IMR-90 (cell line): ENCODE measurements at regions not wholly inside any gene's neighbourhood (a gene's known extent, or its start where the extent isn't known, plus 50 kb on each side); places are given as distances from the start of the nearest gene placed in this dataset.

Experiments used
- ATAC-seq: fragments of 200-7000 bp; cut with Tn5 transposase; 2 replicates; pipeline ENCODE4 v1.9.1; 2020; ENCODE audit warnings: low read depth, mild to moderate bottlenecking, moderate library complexity
- BruUV-seq: library from RNA; stranded (reverse); fragments of 400-500 nt; replicated peaks from 2 replicates; lab custom pipeline; 2021; lab: Mats Ljungman, UMichigan
- CTCF ChIA-PET: fragments of 300-600 bp; formaldehyde crosslinking; extraction: SDS; loops from one replicate; lab custom pipeline; 2021; ENCODE audit warnings: antibody characterized with exemption; lab: Yijun Ruan, JAX
- POLR2A ChIA-PET: fragments of 300-600 bp; sonication (Branson Sonifier 250); formaldehyde crosslinking; loops from one replicate; lab custom pipeline; 2022; ENCODE audit warnings: antibody characterized with exemption; ENCODE audit not compliant: unreplicated experiment; lab: Charles Lee
- DNase-seq: peaks from one replicate; pipeline ENCODE4 v3.0.0; 2013
- H2AFZ ChIP-seq: replicated peaks from 2 replicates; pipeline ENCODE3; 2013; ENCODE audit warnings: low read length, mild to moderate bottlenecking; ENCODE audit not compliant: poor library complexity
- H2AK5ac ChIP-seq: 2 replicates; pipeline ENCODE4 v1.6.1; 2013; ENCODE audit warnings: low read depth, low read length, inconsistent platforms
- H2AK9ac ChIP-seq: replicated peaks from 2 replicates; pipeline ENCODE3; 2013; ENCODE audit warnings: mild to moderate bottlenecking, low read depth, low read length, moderate library complexity; ENCODE audit not compliant: poor library complexity
- H2BK120ac ChIP-seq: 2 replicates; pipeline ENCODE4 v1.6.1; 2013; ENCODE audit warnings: low read depth, low read length, inconsistent platforms
- H2BK15ac ChIP-seq: 3 replicates; pipeline ENCODE4 v1.6.1; 2013; ENCODE audit warnings: low read depth, low read length, inconsistent platforms
- H2BK20ac ChIP-seq: 2 replicates; pipeline ENCODE4 v1.6.1; 2013; ENCODE audit warnings: low read depth, mild to moderate bottlenecking, inconsistent platforms, low read length, moderate library complexity
- H2BK5ac ChIP-seq: 2 replicates; pipeline ENCODE4 v1.6.1; 2013; ENCODE audit warnings: mild to moderate bottlenecking, low read depth, low read length, inconsistent platforms; ENCODE audit not compliant: poor library complexity, severe bottlenecking
- H3K14ac ChIP-seq: replicated peaks from 2 replicates; pipeline ENCODE4 v1.6.1; 2013; ENCODE audit warnings: low read depth, low read length, inconsistent platforms
- H3K18ac ChIP-seq: 2 replicates; pipeline ENCODE4 v1.6.1; 2013; ENCODE audit warnings: low read depth, low read length, control low read depth
- H3K23ac ChIP-seq: 2 replicates; pipeline ENCODE4 v1.6.1; 2013; ENCODE audit warnings: low read depth, low read length, inconsistent platforms
- H3K27ac ChIP-seq: 2 replicates; pipeline ENCODE4 v1.5.1; 2013; ENCODE audit warnings: mild to moderate bottlenecking, control low read depth, low read length; ENCODE audit not compliant: insufficient read depth
- H3K27me3 ChIP-seq: 2 replicates; pipeline ENCODE4 v1.6.1; 2013; ENCODE audit warnings: low read length; ENCODE audit not compliant: control insufficient read depth, insufficient read depth
- H3K36me3 ChIP-seq: 2 replicates; pipeline ENCODE4 v1.6.1; 2013; ENCODE audit warnings: low read length, mixed read lengths; ENCODE audit not compliant: control insufficient read depth, insufficient read depth
- H3K4ac ChIP-seq: 2 replicates; pipeline ENCODE4 v1.6.1; 2013; ENCODE audit warnings: low read depth, low read length, inconsistent platforms
- H3K4me1 ChIP-seq: 2 replicates; pipeline ENCODE4 v1.6.1; 2013; ENCODE audit warnings: low read length, mixed read lengths; ENCODE audit not compliant: control insufficient read depth, insufficient read depth
- H3K4me2 ChIP-seq: 2 replicates; pipeline ENCODE4 v1.6.1; 2013; ENCODE audit warnings: low read depth, mild to moderate bottlenecking, control low read depth, low read length, moderate library complexity
- H3K4me3 ChIP-seq: 2 replicates; pipeline ENCODE4 v1.5.1; 2013; ENCODE audit warnings: low read depth, mild to moderate bottlenecking, control low read depth, low read length, moderate library complexity; ENCODE audit not compliant: insufficient read depth
- H3K56ac ChIP-seq: 2 replicates; pipeline ENCODE4 v1.6.1; 2013; ENCODE audit warnings: low read length, inconsistent platforms; ENCODE audit not compliant: insufficient read depth; ENCODE audit errors: extremely low read depth
- H3K79me1 ChIP-seq, 2 experiments: 2 replicates each; pipeline ENCODE4 v1.6.1; 2013; ENCODE audit warnings: low read length in 2 of 2, inconsistent platforms in 1 of 2, low read depth in 1 of 2
- H3K9ac ChIP-seq: 2 replicates; pipeline ENCODE4 v1.6.1; 2013; ENCODE audit warnings: low read depth, low read length, control low read depth
- H3K9me1 ChIP-seq: 2 replicates; pipeline ENCODE4 v1.6.1; 2013; ENCODE audit warnings: low read length, inconsistent platforms; ENCODE audit not compliant: insufficient read depth
- H3K9me3 ChIP-seq: 2 replicates; pipeline ENCODE4 v1.6.1; 2013; ENCODE audit warnings: low read length; ENCODE audit not compliant: control insufficient read depth, insufficient read depth
- H4K20me1 ChIP-seq: 2 replicates; pipeline ENCODE4 v1.6.1; 2013; ENCODE audit warnings: low read length, inconsistent platforms; ENCODE audit not compliant: insufficient read depth
- H4K5ac ChIP-seq: 2 replicates; pipeline ENCODE4 v1.6.1; 2013; ENCODE audit warnings: mild to moderate bottlenecking, low read depth, low read length, control low read depth
- H4K8ac ChIP-seq, 2 experiments: 2 replicates each; pipeline ENCODE4 v1.6.1; 2013; ENCODE audit warnings: low read depth in 2 of 2, low read length in 2 of 2, control low read depth in 1 of 2, inconsistent platforms in 1 of 2
- H4K91ac ChIP-seq: 2 replicates; pipeline ENCODE4 v1.6.1; 2013; ENCODE audit warnings: low read depth, low read length, inconsistent platforms; ENCODE audit not compliant: insufficient read depth
- BHLHE40 ChIP-seq: fragments of 150-350 bp; IDR thresholded peaks from 2 replicates; pipeline ENCODE4 v1.6.1; 2016; ENCODE audit warnings: mild to moderate bottlenecking, low read depth, low read length
- CEBPB ChIP-seq: IDR thresholded peaks from 2 replicates; pipeline ENCODE4 v1.6.1; 2012; ENCODE audit warnings: low read depth, low read length, improper control_type of control experiment
- CTCF ChIP-seq: conservative IDR thresholded peaks from 2 replicates; pipeline ENCODE4 v1.5.1; 2012; ENCODE audit warnings: mild to moderate bottlenecking, low read depth, low read length, improper control_type of control experiment
- FOS ChIP-seq: fragments of 150-350 bp; IDR thresholded peaks from 2 replicates; pipeline ENCODE4 v1.6.1; 2016; ENCODE audit warnings: low read depth, low read length
- MAFK ChIP-seq: IDR thresholded peaks from 2 replicates; pipeline ENCODE4 v1.6.1; 2012; ENCODE audit warnings: low read depth, low read length, improper control_type of control experiment
- MXI1 ChIP-seq: IDR thresholded peaks from 2 replicates; pipeline ENCODE4 v1.6.1; 2012; ENCODE audit warnings: low read depth, mild to moderate bottlenecking, low read length, moderate library complexity, borderline replicate concordance
- NFE2L2 ChIP-seq: fragments of 150-350 bp; IDR thresholded peaks from 2 replicates; pipeline ENCODE4 v1.6.1; 2016; ENCODE audit warnings: low read depth, mild to moderate bottlenecking, low read length
- POLR2A ChIP-seq: IDR thresholded peaks from 2 replicates; pipeline ENCODE4 v1.6.1; 2012; ENCODE audit warnings: mild to moderate bottlenecking, low read depth, low read length
- RCOR1 ChIP-seq: IDR thresholded peaks from 2 replicates; pipeline ENCODE4 v1.6.1; 2012; ENCODE audit warnings: mild to moderate bottlenecking, low read length, improper control_type of control experiment; ENCODE audit not compliant: insufficient replicate concordance
- SMC3 ChIP-seq: fragments of 150-350 bp; IDR thresholded peaks from 2 replicates; pipeline ENCODE4 v1.6.1; 2016; ENCODE audit warnings: low read depth, mild to moderate bottlenecking, antibody characterized with exemption, low read length, moderate library complexity
- USF2 ChIP-seq: fragments of 150-350 bp; IDR thresholded peaks from 2 replicates; pipeline ENCODE4 v1.6.1; 2017; ENCODE audit warnings: mild to moderate bottlenecking, antibody characterized with exemption, low read length, low read depth
- WGBS, 2 experiments: methylation state at CpG; one replicate each; pipeline versions ENCODE4 v1.1.5 to v1.1.7; 2013; ENCODE audit warnings: missing lambda C conversion rate in 2 of 2; ENCODE audit not compliant: insufficient read length in 1 of 2; ENCODE audit errors: extremely low coverage in 2 of 2; 5-methylcytosine and 5-hydroxymethylcytosine counted together
- dilution Hi-C: fragments of 300-500 bp; cut with HindIII; formaldehyde crosslinking; loops from one replicate; pipeline ENCODE4 v1.14.3; 2018; ENCODE audit warnings: low sequenced_read_pairs; ENCODE audit not compliant: unreplicated experiment
- in situ Hi-C: fragments of 300-500 bp; cut with MboI; formaldehyde crosslinking; loops from 3 replicates; pipeline ENCODE4 v1.14.3; 2019; ENCODE audit warnings: low sequenced_read_pairs, inconsistent platforms, mixed read lengths
- intact Hi-C: fragments of 100-400 bp; cut with micrococcal nuclease; formaldehyde crosslinking; loops from 2 replicates; pipeline ENCODE4 v1.10.0; 2022

GRCh38 chr2:19611491-19612332 lies 253.3 kb upstream of the OSR1 start:
- BruUV-seq = no TSS peak
- CTCF ChIA-PET = interaction anchor here (0.6 to 0.8 kb wide), 2 partner anchors 152 to 263 kb away, joined by 3 read pairs; no protein-coding TSS in a partner anchor
- peaks cover 4% of the 10 kb centered on the region; the same call in 1 of the 2 replicates for H4K20me1 ChIP-seq
- peak; percentile 98 for DNase-seq
- peak overlapping the region; percentile 64; the same call in 2 of the 3 replicates for H2BK15ac ChIP-seq
- peak; percentile 73 for ATAC-seq
- no peak overlapping the region for H3K4me3 ChIP-seq
- peak overlapping the region; percentile 70 for H3K18ac ChIP-seq
- H3K56ac ChIP-seq = no peak overlapping the region; the same call in 1 of the 2 replicates
- no peaks in the 10 kb centered on the region for H3K79me1 ChIP-seq
- POLR2A ChIA-PET = interaction anchor here (0.6 kb wide), 1 partner anchor 253 kb away, joined by 9 read pairs; the partner anchor contains the start of gene OSR1
- peak overlapping the region; percentile 77 for H3K4ac ChIP-seq
- H3K9me3 ChIP-seq = peaks cover 4% of the 10 kb centered on the region; the same call in 1 of the 2 replicates
- H2AK9ac ChIP-seq = peak overlapping the region; percentile 79
- peak overlapping the region; percentile 86 for H3K14ac ChIP-seq
- H2BK5ac ChIP-seq = peak overlapping the region; percentile 66
- H3K4me1 ChIP-seq = peaks cover 17% of the 10 kb centered on the region
- H2AFZ ChIP-seq = no peak overlapping the region
- H3K23ac ChIP-seq = peak overlapping the region; percentile 23; the same call in 1 of the 2 replicates
- H4K91ac ChIP-seq = peak overlapping the region; percentile 24; the same call in 1 of the 2 replicates
- H4K8ac ChIP-seq = peak overlapping the region; percentile 10 to 63; a peak in 3 of 4 replicates
- dilution Hi-C loops (no loop called here), in situ Hi-C loops (no loop called here), intact Hi-C loops (no loop called here)
- H3K27me3 ChIP-seq = no peaks in the 10 kb centered on the region
- WGBS, 2 experiments = 95% methylated on average over 3 of the region's 4 CpGs; no CpG with 5 or more reads in 1 of the 2 experiments
- no peaks in the 10 kb centered on the region for H3K36me3 ChIP-seq
- peak; percentile 76 for TF ChIP-seq MAFK
- TF ChIP-seq CEBPB = 0 out of 2 replicates have a peak, but pooled peaks have one; percentile 8
- TF ChIP-seq NFE2L2 = peak; percentile 93
- 0 out of 2 replicates have a peak, but pooled peaks have one; percentile 6 for TF ChIP-seq SMC3
- TF ChIP-seq USF2 = no peak
- no peak for TF ChIP-seq RCOR1
- TF ChIP-seq MXI1 = peak; percentile 51; the same call in 1 of the 2 replicates
- TF ChIP-seq FOS = peak; percentile 88
- no peak for TF ChIP-seq CTCF
- peak; percentile 59; the same call in 1 of the 2 replicates for TF ChIP-seq BHLHE40
- no peak for TF ChIP-seq POLR2A
- H3K27ac ChIP-seq = peak overlapping the region; percentile 67; the same call in 1 of the 2 replicates
- peak overlapping the region; percentile 75 for H2BK120ac ChIP-seq
- H3K9ac ChIP-seq = no peak overlapping the region
- peak overlapping the region; percentile 69 for H2AK5ac ChIP-seq
- no peak overlapping the region for H3K4me2 ChIP-seq
- H3K9me1 ChIP-seq = peaks cover 12% of the 10 kb centered on the region
- peak overlapping the region; percentile 12; the same call in 1 of the 2 replicates for H4K5ac ChIP-seq
- H2BK20ac ChIP-seq = peak overlapping the region; percentile 93
